ENCODE measurements at regions not wholly inside any gene's neighbourhood (a gene's known extent, or its start where the extent isn't known, plus 50 kb on each side); places are given as distances from the start of the nearest gene placed in this dataset.

GRCh38 chr10:130461631-130462030 lies 325.4 kb downstream of the GLRX3 start:
- DNase-seq (ENCODE audit: low read depth in 2 of 2): no peak

- DNase-seq (ENCODE audit: low read depth in 2 of 2): no peak
Measured at GRCh38 chr10:130463104-130463875, 327.1 kb downstream of the GLRX3 start.

- DNase-seq (ENCODE audit: low read depth in 2 of 2): no peak
Measured at GRCh38 chr10:130463876-130464364, 327.7 kb downstream of the GLRX3 start.

GRCh38 chr10:130464426-130464825 lies 328.2 kb downstream of the GLRX3 start:
- no peak for DNase-seq (ENCODE audit: low read depth in 2 of 2)

GRCh38 chr10:130466271-130466997 lies 330.2 kb downstream of the GLRX3 start:
- DNase-seq (ENCODE audit: low read depth in 2 of 2): no peak

GRCh38 chr10:130470286-130470685 lies 334.1 kb downstream of the GLRX3 start:
- no peak for DNase-seq (ENCODE audit: low read depth in 2 of 2)

GRCh38 chr10:130470973-130471372 lies 334.8 kb downstream of the GLRX3 start:
- DNase-seq (ENCODE audit: low read depth in 2 of 2): no peak

GRCh38 chr10:130471486-130471885 lies 335.3 kb downstream of the GLRX3 start:
- DNase-seq (ENCODE audit: low read depth in 2 of 2): no peak

GRCh38 chr10:130472236-130472635 lies 336.0 kb downstream of the GLRX3 start:
- DNase-seq (ENCODE audit: low read depth in 2 of 2): no peak

GRCh38 chr10:130474591-130474990 lies 338.4 kb downstream of the GLRX3 start:
- no peak for DNase-seq (ENCODE audit: low read depth in 2 of 2)

- no peak for DNase-seq (ENCODE audit: low read depth in 2 of 2)
Measured at GRCh38 chr10:130477360-130477759, 341.2 kb downstream of the GLRX3 start.

- no peak for DNase-seq (ENCODE audit: low read depth in 2 of 2)
Measured at GRCh38 chr10:130479146-130479545, 343.0 kb downstream of the GLRX3 start.

GRCh38 chr10:130479926-130480325 lies 343.7 kb downstream of the GLRX3 start:
- DNase-seq (ENCODE audit: low read depth in 2 of 2): no peak

- DNase-seq (ENCODE audit: low read depth in 2 of 2): no peak
Measured at GRCh38 chr10:130480491-130480890, 344.3 kb downstream of the GLRX3 start.

GRCh38 chr10:130481076-130481930 lies 345.1 kb downstream of the GLRX3 start:
- DNase-seq (ENCODE audit: low read depth in 2 of 2): no peak

- DNase-seq (ENCODE audit: low read depth in 2 of 2): no peak
Measured at GRCh38 chr10:130481936-130482335, 345.7 kb downstream of the GLRX3 start.

- DNase-seq (ENCODE audit: low read depth in 2 of 2): no peak
Measured at GRCh38 chr10:130483691-130484467, 347.7 kb downstream of the GLRX3 start.

GRCh38 chr10:130484468-130485180 lies 348.4 kb downstream of the GLRX3 start:
- DNase-seq (ENCODE audit: low read depth in 2 of 2): no peak

GRCh38 chr10:130485236-130485957 lies 349.2 kb downstream of the GLRX3 start:
- no peak for DNase-seq (ENCODE audit: low read depth in 2 of 2)

All from stimulated activated CD4-positive, alpha-beta T cell treated with anti-CD3 and anti-CD28 coated beads, Interleukin-4, amount 100 ng/mL, for 48 hours (primary cell).